Transverse colon (tissue), 4 donors: ENCODE measurements at regions not wholly inside any gene's neighbourhood (a gene's known extent, or its start where the extent isn't known, plus 50 kb on each side); places are given as distances from the start of the nearest gene placed in this dataset.

ENCODE experiments used
- DNase-seq: peaks from one replicate; pipeline ENCODE4 v3.0.0-alpha.2; 2019
- H3K27ac ChIP-seq, 4 donors: fragments of 200-600 bp; sonication (generic); 2 replicates each; pipeline ENCODE4 v1.5.1; 2016 to 2018; ENCODE audit warnings: inconsistent platforms in 4 of 4
- H3K27me3 ChIP-seq: fragments of 200-600 bp; sonication (generic); 2 replicates; pipeline ENCODE4 v1.5.1; 2017; ENCODE audit warnings: inconsistent platforms
- H3K36me3 ChIP-seq, 4 donors: fragments of 200-600 bp; sonication (generic); 2 replicates each; pipeline ENCODE4 v1.5.1; 2017 to 2019; ENCODE audit warnings: inconsistent platforms in 4 of 4
- H3K4me1 ChIP-seq, 4 donors: fragments of 200-600 bp; sonication (generic); 2 replicates each; pipeline ENCODE4 v1.5.1; 2017 to 2020; ENCODE audit warnings: inconsistent platforms in 4 of 4
- H3K4me3 ChIP-seq, 4 donors: fragments of 200-600 bp; sonication (generic); 1 replicate in 1 of 4; 2 replicates in 3 of 4; pipeline versions ENCODE4 v1.5.1 to v1.6.1; 2017 to 2019; ENCODE audit warnings: inconsistent platforms in 4 of 4
- H3K9me3 ChIP-seq, 2 donors: fragments of 200-600 bp; sonication (generic); 2 replicates each; pipeline ENCODE4 v1.5.1; 2017 to 2019; ENCODE audit warnings: inconsistent platforms in 2 of 2
- CTCF ChIP-seq, 5 experiments: fragments of 200-600 bp in 3 of 5; fragments of 450-650 bp in 2 of 5; sonication (generic) in 3 of 5; IDR thresholded peaks; 1 replicate in 2 of 5; 2 replicates in 3 of 5; pipeline ENCODE4 v1.5.1; 2016 to 2017; ENCODE audit warnings: antibody characterized with exemption in 5 of 5, inconsistent platforms in 3 of 5, mild to moderate bottlenecking in 2 of 5, moderate library complexity in 1 of 5
- EP300 ChIP-seq: sonication (generic); formaldehyde crosslinking; IDR thresholded peaks from one replicate; pipeline ENCODE4 v1.6.1; 2017; ENCODE audit warnings: antibody characterized with exemption, low read depth
- POLR2A ChIP-seq: fragments of 450-650 bp; IDR thresholded peaks from one replicate; pipeline ENCODE4 v1.6.1; 2016; ENCODE audit warnings: antibody characterized with exemption, mild to moderate bottlenecking, moderate library complexity
- POLR2AphosphoS5 ChIP-seq, 3 donors: sonication (generic); formaldehyde crosslinking; IDR thresholded peaks; one replicate each; pipeline ENCODE4 v1.6.1; 2016; ENCODE audit warnings: antibody characterized with exemption in 3 of 3
- WGBS, 2 donors: methylation state at CpG; one replicate each; pipeline ENCODE4 v1.1.5; 2018; ENCODE audit warnings: low coverage in 1 of 2; 5-methylcytosine and 5-hydroxymethylcytosine counted together
- in situ Hi-C, 4 donors: fragments of 200-750 bp; cut with MboI; loops; one replicate each; pipeline versions ENCODE4 v1.15.0 to v1.15.1; 2017; ENCODE audit warnings: low sequenced_read_pairs in 3 of 4, low pct_ligation_motif_present in 1 of 4, low pct_unique_long_range_greater_than_20kb in 1 of 4
- intact Hi-C: fragments of 100-400 bp; cut with DNase I; formaldehyde crosslinking; loops from one replicate; pipeline ENCODE4 v1.15.1; 2023; ENCODE audit warnings: low total_unique reads

- WGBS, 2 donors = 69 to 83% methylated on average over 1 of the region's 1 CpG
- Histone ChIP-seq H3K27ac (no peak overlapping the region), H3K4me3 (no peak overlapping the region), H3K36me3 (no peaks in the 10 kb centered on the region), H3K4me1 (no peaks in the 10 kb centered on the region), H3K27me3 (no peaks in the 10 kb centered on the region), H3K9me3 (no peaks in the 10 kb centered on the region)
- in situ Hi-C loops = no loop called here
- no peak for TF ChIP-seq EP300
- no peak for TF ChIP-seq POLR2A
- no peak for TF ChIP-seq POLR2AphosphoS5 (IDR thresholded peaks at IDR 0.05)
- no peak for TF ChIP-seq CTCF (IDR thresholded peaks at IDR 0.05)
- no peak for DNase-seq
- intact Hi-C loops = no loop called here
Measured at GRCh38 chr12:85669911-85670310, 166.3 kb downstream of the RASSF9 start.

- H3K27me3 ChIP-seq = no peaks in the 10 kb centered on the region
- H3K4me3 ChIP-seq = no peak overlapping the region
- no peak overlapping the region for H3K27ac ChIP-seq
- no peaks in the 10 kb centered on the region for H3K36me3 ChIP-seq
- TF ChIP-seq POLR2A = no peak
- TF ChIP-seq CTCF (IDR thresholded peaks at IDR 0.05) = no peak
- TF ChIP-seq EP300 = no peak
- TF ChIP-seq POLR2AphosphoS5 (IDR thresholded peaks at IDR 0.05) = no peak
- in situ Hi-C loops = no loop called here
- intact Hi-C loops = no loop called here
- no peak for DNase-seq
- H3K4me1 ChIP-seq = no peaks in the 10 kb centered on the region
- H3K9me3 ChIP-seq = no peaks in the 10 kb centered on the region
Measured at GRCh38 chr12:85672436-85672835, 163.8 kb downstream of the RASSF9 start.

- Histone ChIP-seq H3K9me3 (no peaks in the 10 kb centered on the region), H3K36me3 (no peaks in the 10 kb centered on the region), H3K27ac (no peak overlapping the region), H3K4me3 (no peak overlapping the region), H3K27me3 (no peaks in the 10 kb centered on the region), H3K4me1 (no peaks in the 10 kb centered on the region)
- WGBS, 2 donors = 82 to 100% methylated on average over 1 to 3 of the region's 3 CpGs
- DNase-seq = no peak
- in situ Hi-C loops = no loop called here
- intact Hi-C loops = no loop called here
- no peak for TF ChIP-seq POLR2AphosphoS5 (IDR thresholded peaks at IDR 0.05)
- TF ChIP-seq CTCF (IDR thresholded peaks at IDR 0.05) = no peak
- TF ChIP-seq POLR2A = no peak
- no peak for TF ChIP-seq EP300
Measured at GRCh38 chr12:85673921-85674420, 162.2 kb downstream of the RASSF9 start.

GRCh38 chr12:85676816-85677749 is 159.1 kb downstream of the RASSF9 start:
- 79 to 84% methylated on average over 4 of the region's 4 CpGs for WGBS, 2 donors
- Histone ChIP-seq H3K9me3 (no peaks in the 10 kb centered on the region), H3K36me3 (no peaks in the 10 kb centered on the region), H3K27ac (no peak overlapping the region), H3K27me3 (no peaks in the 10 kb centered on the region), H3K4me3 (no peak overlapping the region), H3K4me1 (no peaks in the 10 kb centered on the region)
- TF ChIP-seq POLR2AphosphoS5 (IDR thresholded peaks at IDR 0.05) = no peak
- TF ChIP-seq POLR2A = no peak
- no peak for TF ChIP-seq EP300
- no peak for TF ChIP-seq CTCF (IDR thresholded peaks at IDR 0.05)
- in situ Hi-C loops (no loop called here), intact Hi-C loops (no loop called here)
- no peak for DNase-seq
